ENCODE measurements at regions not wholly inside any gene's neighbourhood (a gene's known extent, or its start where the extent isn't known, plus 50 kb on each side); places are given as distances from the start of the nearest gene placed in this dataset.

DNA sequence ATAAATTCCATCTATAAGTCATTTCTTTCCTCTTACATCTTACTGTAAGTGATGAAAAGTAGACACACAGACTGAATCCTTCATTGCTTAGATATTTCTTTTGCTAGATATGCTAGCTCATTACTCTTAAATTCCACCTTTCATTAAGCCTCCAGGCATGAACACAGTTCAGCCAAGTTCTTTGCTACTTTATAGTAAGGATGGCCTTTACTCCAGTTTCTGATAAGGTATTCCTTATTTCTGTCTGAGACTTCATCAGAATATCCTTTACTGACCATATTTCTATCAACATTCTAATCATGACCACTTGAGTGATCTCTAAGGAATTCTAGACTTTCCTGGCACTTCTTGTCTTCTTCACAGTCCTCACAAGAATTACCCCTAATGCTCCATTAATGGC lies 191.7 kb upstream of the KCTD3 start:
- in situ Hi-C loops (cut with MboI) (no loop called here), intact Hi-C loops (cut with micrococcal nuclease; ENCODE audit: unreplicated experiment) (no loop called here)
- FAIRE-seq = no peak
- SMC1A ChIA-PET (ENCODE audit: uncharacterized antibody, unreplicated experiment) = no interaction called here
- Histone ChIP-seq H3K9ac (ENCODE audit: control insufficient read depth, insufficient read depth, low read length) (no peak overlapping the region), H3K4me2 (ENCODE audit: control insufficient read depth, insufficient read depth) (no peak overlapping the region), H3K36me3 (ENCODE audit: control insufficient read depth in 2 of 2, insufficient read depth in 2 of 2, low read length in 1 of 2) (no peaks in the 10 kb centered on the region), H3K27me3 (replicated peaks in 1 of 2; ENCODE audit: control insufficient read depth in 2 of 2, insufficient read depth in 2 of 2, low read length in 1 of 2) (no peaks in the 10 kb centered on the region), H2AFZ (ENCODE audit: control insufficient read depth, low read depth, low read length) (no peak overlapping the region), H4K20me1 (ENCODE audit: control insufficient read depth, insufficient read depth) (no peaks in the 10 kb centered on the region), H3K4me1 (ENCODE audit: control insufficient read depth, insufficient read depth, low read length) (no peaks in the 10 kb centered on the region), H3K27ac (ENCODE audit: control insufficient read depth, insufficient read depth) (no peak overlapping the region), H3K9me3 (replicated peaks; ENCODE audit: control insufficient read depth, insufficient read depth, low read length) (no peaks in the 10 kb centered on the region), H3K79me2 (ENCODE audit: control insufficient read depth, insufficient read depth, low read length) (no peaks in the 10 kb centered on the region), H3K4me3 (no peak overlapping the region)
- RAD21 ChIA-PET (ENCODE audit: unreplicated experiment) = no interaction called here
- POLR2A ChIA-PET = no interaction called here
- no peak for TF ChIP-seq ZNF207 (IDR thresholded peaks at IDR 0.05; ENCODE audit: borderline replicate concordance)
- TF ChIP-seq CREB1 (IDR thresholded peaks at IDR 0.05; ENCODE audit: low read depth) = no peak
- TF ChIP-seq GABPA (IDR thresholded peaks at IDR 0.05; ENCODE audit: low read depth) = no peak
- TF ChIP-seq LARP7 (IDR thresholded peaks at IDR 0.05) = no peak
- TF ChIP-seq TCF7 (IDR thresholded peaks at IDR 0.05; ENCODE audit: borderline replicate concordance) = no peak
- TF ChIP-seq MXI1 (IDR thresholded peaks at IDR 0.05; ENCODE audit: low read depth, low read length) = no peak
- no peak for TF ChIP-seq CHD1 (IDR thresholded peaks at IDR 0.05; ENCODE audit: low read depth, low read length)
- no peak for TF ChIP-seq NR2C1 (IDR thresholded peaks at IDR 0.05)
- TF ChIP-seq POU2F2 (IDR thresholded peaks at IDR 0.05; ENCODE audit: borderline replicate concordance, low read depth, low read length) = no peak
- no peak for TF ChIP-seq RCOR1 (conservative IDR thresholded peaks at IDR 0.05; ENCODE audit: low read depth, low read length)
- TF ChIP-seq BACH1 (IDR thresholded peaks at IDR 0.05; ENCODE audit: borderline replicate concordance) = no peak
- ATAC-seq = no peak
- BruUV-seq (replicated peaks) = no TSS peak
- CTCF ChIA-PET = no interaction called here
- DNase-seq (ENCODE audit: low read depth, low spot score) = no peak
